ENCODE measurements at regions not wholly inside any gene's neighbourhood (a gene's known extent, or its start where the extent isn't known, plus 50 kb on each side); places are given as distances from the start of the nearest gene placed in this dataset.

DNA sequence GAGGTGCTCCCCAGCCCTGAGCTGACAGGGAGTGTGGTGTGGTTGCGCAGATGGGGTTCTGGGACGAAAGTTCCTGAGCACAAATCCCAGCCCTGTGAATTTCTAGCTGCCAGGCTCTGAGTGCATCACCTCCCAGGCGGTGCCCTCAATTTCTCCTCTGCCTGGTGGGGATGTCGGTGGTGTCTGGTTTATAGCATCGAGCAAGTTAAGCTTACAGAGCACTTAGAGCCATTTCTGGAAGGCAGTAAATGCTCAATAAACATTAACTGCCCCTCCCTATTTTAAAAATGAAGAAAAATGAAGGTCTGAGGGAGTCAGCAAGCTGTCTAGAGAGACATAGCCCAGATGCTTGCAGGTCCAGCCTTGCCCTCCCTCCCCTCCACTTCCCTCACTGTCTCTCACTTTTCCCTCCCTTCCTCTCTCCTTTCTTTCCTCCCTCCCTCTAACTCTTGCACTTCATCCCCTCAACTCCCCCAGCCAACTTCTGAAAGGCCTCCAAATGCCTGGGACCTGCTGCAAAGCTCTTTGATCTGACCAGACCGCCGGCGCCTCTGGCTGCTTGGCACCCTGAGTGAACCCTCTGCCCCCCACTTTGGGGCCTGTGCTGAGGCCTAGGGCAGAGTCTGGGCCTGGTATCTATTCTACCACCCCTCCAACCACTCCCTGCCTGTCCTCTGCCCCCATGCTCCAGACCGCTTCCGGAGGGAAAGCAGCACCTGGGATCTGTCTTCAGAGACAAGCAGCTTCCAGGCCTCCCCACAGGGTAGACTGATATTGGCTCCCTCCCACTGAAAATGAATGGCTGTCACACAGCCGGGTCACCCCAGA is 438.3 kb downstream of the RPS24 start:
- Mint-ChIP-seq H3K9me3 (ENCODE audit: insufficient read depth) (no peaks in the 10 kb centered on the region), H3K4me1 (no peaks in the 10 kb centered on the region), H3K27me3 (peaks cover 8% of the 10 kb centered on the region), H3K27ac (no peak overlapping the region), H3K4me3 (no peak overlapping the region)
- intact Hi-C loops (cut with micrococcal nuclease) = no loop called here
- Histone ChIP-seq H3K4me3 (ENCODE audit: control extremely low read depth in 1 of 5, extremely low read depth in 1 of 5, insufficient read depth in 1 of 5, low read depth in 2 of 5, low read length in 4 of 5) (no peak overlapping the region), H3K27me3 (replicated peaks in 1 of 4; ENCODE audit: control extremely low read depth in 1 of 4, control insufficient read depth in 3 of 4, insufficient read depth in 4 of 4, low read length in 3 of 4) (no peaks in the 10 kb centered on the region), H3K36me3 (replicated peaks in 1 of 2; ENCODE audit: control extremely low read depth in 1 of 2, control insufficient read depth in 1 of 2, extremely low read depth in 1 of 2, insufficient read depth in 2 of 2, low read length in 1 of 2) (no peaks in the 10 kb centered on the region), H3K9me3 (ENCODE audit: control extremely low read depth in 1 of 3, control insufficient read depth in 2 of 3, insufficient read depth in 1 of 3, low read length in 2 of 3) (no peaks in the 10 kb centered on the region), H4K20me1 (ENCODE audit: control insufficient read depth, insufficient read depth, low read length, poor library complexity, severe bottlenecking) (no peaks in the 10 kb centered on the region), H3K4me2 (replicated peaks; ENCODE audit: low read depth, low read length, poor library complexity, severe bottlenecking) (no peak overlapping the region), H3K9ac (ENCODE audit: low read length) (no peak overlapping the region), H2AFZ (ENCODE audit: insufficient read depth, low read depth, low read length, poor library complexity, severe bottlenecking) (no peak overlapping the region), H3K79me2 (ENCODE audit: control insufficient read depth, insufficient read depth, low read length) (no peaks in the 10 kb centered on the region), H3K4me1 (ENCODE audit: control insufficient read depth in 2 of 2, insufficient read depth in 2 of 2, low read length in 2 of 2) (no peaks in the 10 kb centered on the region), H3K27ac (ENCODE audit: low read length in 2 of 2) (no peak overlapping the region)
- ATAC-seq (ENCODE audit: low read depth) (no peak), DNase-seq (no peak)
- CTCF ChIA-PET = no interaction called here
- TF ChIP-seq, protein P1, sequence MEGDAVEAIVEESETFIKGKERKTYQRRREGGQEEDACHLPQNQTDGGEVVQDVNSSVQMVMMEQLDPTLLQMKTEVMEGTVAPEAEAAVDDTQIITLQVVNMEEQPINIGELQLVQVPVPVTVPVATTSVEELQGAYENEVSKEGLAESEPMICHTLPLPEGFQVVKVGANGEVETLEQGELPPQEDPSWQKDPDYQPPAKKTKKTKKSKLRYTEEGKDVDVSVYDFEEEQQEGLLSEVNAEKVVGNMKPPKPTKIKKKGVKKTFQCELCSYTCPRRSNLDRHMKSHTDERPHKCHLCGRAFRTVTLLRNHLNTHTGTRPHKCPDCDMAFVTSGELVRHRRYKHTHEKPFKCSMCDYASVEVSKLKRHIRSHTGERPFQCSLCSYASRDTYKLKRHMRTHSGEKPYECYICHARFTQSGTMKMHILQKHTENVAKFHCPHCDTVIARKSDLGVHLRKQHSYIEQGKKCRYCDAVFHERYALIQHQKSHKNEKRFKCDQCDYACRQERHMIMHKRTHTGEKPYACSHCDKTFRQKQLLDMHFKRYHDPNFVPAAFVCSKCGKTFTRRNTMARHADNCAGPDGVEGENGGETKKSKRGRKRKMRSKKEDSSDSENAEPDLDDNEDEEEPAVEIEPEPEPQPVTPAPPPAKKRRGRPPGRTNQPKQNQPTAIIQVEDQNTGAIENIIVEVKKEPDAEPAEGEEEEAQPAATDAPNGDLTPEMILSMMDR (IDR thresholded peaks at IDR 0.05) = no peak
- TF ChIP-seq EZH2 (IDR thresholded peaks at IDR 0.05; ENCODE audit: borderline replicate concordance, insufficient read depth, low read depth, low read length, poor library complexity, severe bottlenecking) = no peak
- POLR2A ChIA-PET = no interaction called here
- WGBS (ENCODE audit: insufficient coverage) = 83% methylated on average over 8 of the region's 11 CpGs

DNA sequence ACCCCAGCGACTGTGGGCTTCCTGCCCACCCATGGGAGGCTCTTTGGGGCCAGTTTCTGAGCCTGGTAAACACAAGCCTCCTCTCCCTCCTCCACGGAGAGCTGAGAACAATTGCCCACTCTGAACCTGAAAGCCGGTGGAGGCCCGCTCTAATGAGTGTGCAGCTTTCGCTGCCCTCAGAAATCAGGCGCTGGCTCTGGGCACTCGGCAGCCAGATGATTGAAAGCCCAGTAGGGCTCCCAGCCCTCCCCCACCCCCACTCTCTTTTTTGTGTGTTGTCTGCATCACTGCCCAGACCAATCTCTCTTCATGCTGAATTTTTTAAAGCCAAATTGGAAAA is 438.9 kb downstream of the RPS24 start:
- 90% methylated on average over 6 of the region's 7 CpGs for WGBS (ENCODE audit: insufficient coverage)
- H3K79me2 ChIP-seq (ENCODE audit: control insufficient read depth, insufficient read depth, low read length) = no peaks in the 10 kb centered on the region
- H3K9me3 ChIP-seq (ENCODE audit: control extremely low read depth in 1 of 3, control insufficient read depth in 2 of 3, insufficient read depth in 1 of 3, low read length in 2 of 3) = peaks cover 0 to 5% (median 0%) of the 10 kb centered on the region in 3 donors
- Mint-ChIP-seq H3K27ac (no peak overlapping the region), H3K27me3 (peaks cover 12% of the 10 kb centered on the region), H3K4me3 (no peak overlapping the region), H3K4me1 (no peaks in the 10 kb centered on the region), H3K9me3 (ENCODE audit: insufficient read depth) (no peaks in the 10 kb centered on the region)
- H3K27ac ChIP-seq (ENCODE audit: low read length in 2 of 2) = no peak overlapping the region
- DNase-seq (no peak), ATAC-seq (ENCODE audit: low read depth) (no peak)
- no peak overlapping the region for H3K4me3 ChIP-seq (ENCODE audit: control extremely low read depth in 1 of 5, extremely low read depth in 1 of 5, insufficient read depth in 1 of 5, low read depth in 2 of 5, low read length in 4 of 5)
- TF ChIP-seq, protein P1 (IDR thresholded peaks at IDR 0.05) = no peak
- TF ChIP-seq EZH2 (IDR thresholded peaks at IDR 0.05; ENCODE audit: borderline replicate concordance, insufficient read depth, low read depth, low read length, poor library complexity, severe bottlenecking) = no peak
- ChIA-PET CTCF (no interaction called here), POLR2A (no interaction called here)
- H3K4me1 ChIP-seq (ENCODE audit: control insufficient read depth in 2 of 2, insufficient read depth in 2 of 2, low read length in 2 of 2) = no peaks in the 10 kb centered on the region
- intact Hi-C loops (cut with micrococcal nuclease) = no loop called here
- no peak overlapping the region for H3K9ac ChIP-seq (ENCODE audit: low read length)
- no peak overlapping the region for H2AFZ ChIP-seq (ENCODE audit: insufficient read depth, low read depth, low read length, poor library complexity, severe bottlenecking)
- H4K20me1 ChIP-seq (ENCODE audit: control insufficient read depth, insufficient read depth, low read length, poor library complexity, severe bottlenecking) = no peaks in the 10 kb centered on the region
- H3K36me3 ChIP-seq (replicated peaks in 1 of 2; ENCODE audit: control extremely low read depth in 1 of 2, control insufficient read depth in 1 of 2, extremely low read depth in 1 of 2, insufficient read depth in 2 of 2, low read length in 1 of 2) = no peaks in the 10 kb centered on the region
- no peak overlapping the region for H3K4me2 ChIP-seq (replicated peaks; ENCODE audit: low read depth, low read length, poor library complexity, severe bottlenecking)
- no peaks in the 10 kb centered on the region for H3K27me3 ChIP-seq (replicated peaks in 1 of 4; ENCODE audit: control extremely low read depth in 1 of 4, control insufficient read depth in 3 of 4, insufficient read depth in 4 of 4, low read length in 3 of 4)
